Spinal cord (tissue), 9 donors: ENCODE measurements at regions not wholly inside any gene's neighbourhood (a gene's known extent, or its start where the extent isn't known, plus 50 kb on each side); places are given as distances from the start of the nearest gene placed in this dataset.

ENCODE experiments used
- DNase-seq, 6 donors: peaks; one replicate each; pipeline versions ENCODE4 v3.0.0 to v3.0.0-alpha.2; 2013 to 2015; ENCODE audit warnings: low spot score in 6 of 6, low read depth in 4 of 6
- H3K27ac ChIP-seq: one replicate; pipeline ENCODE4 v1.5.1; 2013; ENCODE audit warnings: low read depth, low read length, control low read depth
- H3K27me3 ChIP-seq: one replicate; pipeline ENCODE4 v1.6.1; 2013; ENCODE audit warnings: low read length; ENCODE audit not compliant: control insufficient read depth, insufficient read depth
- H3K36me3 ChIP-seq: one replicate; pipeline ENCODE4 v1.6.1; 2013; ENCODE audit warnings: low read length; ENCODE audit not compliant: control insufficient read depth, insufficient read depth
- H3K4me1 ChIP-seq: one replicate; pipeline ENCODE4 v1.6.1; 2013; ENCODE audit warnings: low read length; ENCODE audit not compliant: control insufficient read depth, insufficient read depth
- H3K4me3 ChIP-seq: one replicate; pipeline ENCODE4 v1.5.1; 2013; ENCODE audit warnings: low read depth, low read length, control low read depth
- H3K9me3 ChIP-seq: one replicate; pipeline ENCODE4 v1.6.1; 2013; ENCODE audit warnings: low read length; ENCODE audit not compliant: control insufficient read depth, insufficient read depth
- WGBS: methylation state at CpG from one replicate; pipeline ENCODE4 v1.1.5; 2013; ENCODE audit warnings: missing lambda C conversion rate; ENCODE audit not compliant: insufficient coverage; 5-methylcytosine and 5-hydroxymethylcytosine counted together
- donor health status: healthy.

DNA sequence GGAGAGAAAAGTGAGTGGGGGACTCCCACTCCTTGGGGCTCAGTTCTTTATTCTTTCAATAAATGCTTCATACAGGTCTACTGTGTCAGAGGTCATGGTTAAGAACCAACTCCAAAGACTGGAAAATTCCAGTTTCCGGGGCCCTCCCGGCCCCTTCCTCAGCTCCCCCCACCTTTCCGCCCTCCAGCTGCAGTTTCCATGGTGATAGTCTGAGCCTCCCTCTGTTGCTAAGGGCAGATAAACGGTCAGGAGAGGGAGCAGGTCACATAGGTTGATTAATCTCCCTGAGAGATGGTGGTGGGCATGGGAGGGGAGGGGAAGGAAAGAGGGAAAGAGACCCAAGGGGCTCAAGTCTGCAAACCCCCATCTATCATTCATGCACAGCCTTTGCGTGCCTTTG is 131.5 kb upstream of the USP29 start:
- no peak overlapping the region for H3K4me3 ChIP-seq
- no peaks in the 10 kb centered on the region for H3K9me3 ChIP-seq
- H3K4me1 ChIP-seq, result peaks cover 26% of the 10 kb centered on the region
- peak overlapping the region; percentile 15 for H3K27ac ChIP-seq
- peak in 1 of 6 donors; percentile 90 for DNase-seq
- WGBS, result 0% methylated on average over 1 of the region's 5 CpGs
- H3K27me3 ChIP-seq, result no peaks in the 10 kb centered on the region
- no peaks in the 10 kb centered on the region for H3K36me3 ChIP-seq

DNA sequence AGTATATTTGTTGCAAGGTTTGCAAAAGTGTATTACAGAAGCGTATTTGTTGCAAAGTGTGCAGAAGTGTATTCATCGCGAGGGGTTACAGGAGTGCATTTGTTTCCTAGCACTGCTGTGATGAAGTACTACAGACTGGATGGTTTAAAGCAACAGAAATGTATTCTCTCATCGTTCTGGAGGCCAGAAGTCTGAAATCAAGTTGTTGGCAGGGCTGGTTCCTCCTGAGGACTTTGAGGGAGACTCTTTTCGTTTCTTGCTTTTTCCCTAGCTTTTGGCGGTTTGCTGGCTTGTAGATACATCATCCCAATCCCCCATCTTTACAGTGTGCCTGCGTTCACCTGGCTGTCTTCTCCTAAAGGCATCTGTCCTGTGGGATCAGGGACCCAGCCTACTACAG is 127.9 kb upstream of the USP29 start:
- Histone ChIP-seq H3K36me3 (no peaks in the 10 kb centered on the region), H3K27me3 (no peaks in the 10 kb centered on the region), H3K27ac (no peak overlapping the region), H3K4me3 (no peak overlapping the region), H3K9me3 (no peaks in the 10 kb centered on the region), H3K4me1 (peaks cover 21% of the 10 kb centered on the region)
- no peak for DNase-seq
- 71% methylated on average over 4 of the region's 7 CpGs for WGBS

DNA sequence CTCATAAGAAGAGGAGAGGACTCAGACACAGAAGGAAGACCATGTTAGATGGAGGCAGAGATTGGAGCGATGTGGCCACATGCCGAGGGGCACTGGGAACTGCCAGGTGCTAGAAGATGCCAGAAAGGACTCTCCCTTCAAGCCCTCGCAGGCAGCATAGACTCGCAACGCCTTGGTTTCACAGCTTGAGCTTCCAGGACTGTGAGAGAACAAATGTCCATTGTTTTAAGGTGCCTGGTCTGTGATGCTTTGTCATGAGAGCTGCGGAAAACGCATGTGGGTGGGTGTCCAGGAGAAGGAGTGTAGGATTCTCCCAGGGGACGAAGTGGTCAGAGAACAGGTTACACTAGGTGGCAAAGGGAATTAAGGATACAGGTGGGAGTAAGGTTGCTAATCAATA is 125.9 kb upstream of the USP29 start:
- 66% methylated on average over 7 of the region's 8 CpGs for WGBS

DNA sequence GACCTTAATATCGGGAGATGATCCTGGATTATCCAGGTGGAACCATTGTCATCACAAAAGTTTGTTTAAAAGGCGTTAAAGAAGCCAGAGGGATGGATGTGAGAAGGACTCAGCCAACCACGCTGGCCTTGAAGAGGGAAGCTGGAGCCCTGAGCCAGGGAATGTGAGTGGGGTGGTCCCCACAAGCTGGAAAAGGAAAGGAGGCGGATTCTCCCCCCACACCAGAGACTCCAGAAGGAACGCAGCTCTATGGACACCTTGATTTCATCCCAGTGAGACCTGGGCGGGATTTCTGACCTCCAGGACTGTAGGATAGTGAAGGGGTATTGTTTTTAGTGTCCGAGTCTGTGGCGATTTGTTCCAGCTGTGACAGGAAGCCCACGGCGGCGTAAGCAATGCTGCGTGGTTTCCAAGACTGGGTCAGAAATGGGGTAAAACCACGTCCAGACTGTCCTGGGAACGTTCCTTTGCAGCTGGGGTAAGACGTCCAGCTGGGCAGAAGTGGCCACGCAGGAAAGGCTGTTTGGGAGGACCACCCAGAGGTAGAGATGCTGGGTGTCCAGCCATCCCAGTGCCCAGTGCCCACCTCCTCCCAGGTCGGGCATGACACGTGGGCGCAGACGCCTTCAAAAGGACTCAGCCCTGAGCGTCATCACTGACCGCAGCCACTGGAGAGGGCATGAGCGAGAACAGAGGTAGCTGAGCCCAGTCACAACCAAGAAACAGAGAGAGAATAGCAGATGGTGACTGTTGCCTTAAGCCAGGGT is 125.4 kb upstream of the USP29 start:
- Histone ChIP-seq H3K36me3 (no peaks in the 10 kb centered on the region), H3K9me3 (no peaks in the 10 kb centered on the region), H3K4me3 (no peak overlapping the region), H3K4me1 (peaks cover 3% of the 10 kb centered on the region), H3K27ac (no peak overlapping the region), H3K27me3 (no peaks in the 10 kb centered on the region)
- 86% methylated on average over 19 of the region's 23 CpGs for WGBS
- no peak for DNase-seq

More for the DNA sequence above, 125.9 kb upstream of the USP29 start:
- H3K27me3 ChIP-seq, result no peaks in the 10 kb centered on the region
- no peaks in the 10 kb centered on the region for H3K9me3 ChIP-seq
- H3K36me3 ChIP-seq, result no peaks in the 10 kb centered on the region
- no peak for DNase-seq
- H3K4me3 ChIP-seq, result no peak overlapping the region
- H3K4me1 ChIP-seq, result peaks cover 3% of the 10 kb centered on the region
- H3K27ac ChIP-seq, result no peak overlapping the region

DNA sequence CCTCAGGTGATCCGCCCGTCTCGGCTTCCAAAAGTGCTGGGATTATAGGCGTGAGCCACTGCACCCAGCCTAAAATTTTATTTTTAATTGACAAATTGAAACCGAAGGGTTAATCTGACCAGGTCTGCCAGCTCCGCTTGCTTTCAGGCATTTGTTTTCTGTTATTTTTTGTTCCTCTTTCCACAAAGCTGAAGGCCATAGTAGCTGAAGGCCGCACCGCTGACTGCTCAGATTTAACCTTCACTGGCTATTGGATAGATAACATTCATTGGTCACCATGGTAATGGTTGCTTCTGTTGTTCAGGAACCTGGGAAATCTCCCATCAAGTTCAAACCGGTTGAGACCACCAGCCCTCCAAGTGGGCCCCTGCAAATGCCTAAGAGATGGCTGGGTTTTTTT is 124.5 kb upstream of the USP29 start:
- peak in 2 of 6 donors; percentile 60 to 83 for DNase-seq
- Histone ChIP-seq H3K27ac (no peak overlapping the region), H3K36me3 (no peaks in the 10 kb centered on the region), H3K9me3 (no peaks in the 10 kb centered on the region), H3K27me3 (no peaks in the 10 kb centered on the region), H3K4me1 (peaks cover 3% of the 10 kb centered on the region), H3K4me3 (no peak overlapping the region)
- 61% methylated on average over 7 of the region's 9 CpGs for WGBS

DNA sequence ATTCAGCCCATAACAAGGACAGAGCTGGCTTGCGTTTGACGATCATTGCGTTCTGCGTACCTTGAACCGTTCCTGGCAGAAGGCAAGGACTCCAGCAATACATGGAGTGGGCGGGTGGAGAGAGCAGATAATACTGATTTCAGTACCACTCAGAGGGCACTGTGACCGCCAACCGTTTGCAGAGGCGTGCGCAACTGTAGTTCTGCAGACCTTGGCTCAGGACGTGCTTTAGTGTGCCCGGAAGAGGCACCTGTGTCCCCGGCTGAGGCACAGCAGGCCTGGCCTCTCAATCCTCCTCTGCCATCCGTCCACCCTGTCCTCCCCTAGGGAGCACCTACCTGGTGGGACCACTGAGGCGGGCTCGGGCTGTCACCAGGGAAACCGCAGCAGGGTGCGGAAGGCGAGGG is 117.6 kb upstream of the USP29 start:
- DNase-seq, result no peak
- Histone ChIP-seq H3K4me3 (no peak overlapping the region), H3K36me3 (no peaks in the 10 kb centered on the region), H3K27ac (no peak overlapping the region), H3K4me1 (peaks cover 4% of the 10 kb centered on the region), H3K9me3 (no peaks in the 10 kb centered on the region), H3K27me3 (no peaks in the 10 kb centered on the region)
- 96% methylated on average over 16 of the region's 19 CpGs for WGBS

DNA sequence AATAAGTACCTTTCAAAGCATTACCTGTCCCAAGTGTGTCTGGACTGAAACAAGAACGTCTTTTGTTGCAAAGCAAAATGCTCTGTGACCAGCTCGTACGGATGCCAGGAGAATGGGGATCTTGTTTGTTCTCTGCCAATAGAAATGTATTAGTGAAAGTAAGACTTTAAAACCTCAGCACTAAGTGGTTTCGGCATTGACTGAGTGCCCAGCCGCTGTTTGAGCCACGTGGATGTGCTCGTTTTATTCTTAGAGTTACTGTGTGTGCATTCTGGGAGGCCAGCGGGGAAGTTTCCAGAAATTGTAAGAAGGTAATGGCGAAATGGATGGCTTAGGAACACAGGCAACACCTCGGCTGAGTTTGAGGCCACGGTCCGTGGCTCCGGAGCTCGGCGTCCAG is 117.1 kb upstream of the USP29 start:
- H3K36me3 ChIP-seq, result no peaks in the 10 kb centered on the region
- no peak overlapping the region for H3K4me3 ChIP-seq
- H3K27me3 ChIP-seq, result no peaks in the 10 kb centered on the region
- no peaks in the 10 kb centered on the region for H3K9me3 ChIP-seq
- H3K27ac ChIP-seq, result no peak overlapping the region
- WGBS, result 62% methylated on average over 13 of the region's 15 CpGs
- H3K4me1 ChIP-seq, result peaks cover 4% of the 10 kb centered on the region
- DNase-seq, result no peak

DNA sequence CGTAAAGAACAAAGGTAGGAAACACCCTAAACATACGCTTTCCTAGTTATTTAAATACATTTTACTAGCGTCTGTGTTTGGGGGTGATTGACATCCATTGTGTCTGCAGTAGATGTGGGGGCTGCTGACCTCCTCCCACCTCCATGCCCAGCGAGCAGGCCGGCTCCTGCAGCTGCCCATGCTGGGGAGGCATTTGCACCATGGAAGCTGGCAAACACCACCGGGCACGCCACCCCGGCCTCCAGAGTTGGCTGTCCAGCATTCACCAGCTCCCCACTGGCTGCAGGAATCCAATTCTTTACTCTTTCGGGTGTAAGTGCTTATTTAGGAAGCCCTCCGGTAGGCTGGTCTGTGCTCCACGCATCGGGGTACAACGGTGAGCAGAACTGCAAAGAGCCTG is 115.4 kb upstream of the USP29 start:
- Histone ChIP-seq H3K36me3 (no peaks in the 10 kb centered on the region), H3K4me3 (no peak overlapping the region), H3K27ac (no peak overlapping the region), H3K4me1 (peaks cover 4% of the 10 kb centered on the region), H3K9me3 (no peaks in the 10 kb centered on the region), H3K27me3 (no peaks in the 10 kb centered on the region)
- 92% methylated on average over 5 of the region's 13 CpGs for WGBS
- no peak for DNase-seq

DNA sequence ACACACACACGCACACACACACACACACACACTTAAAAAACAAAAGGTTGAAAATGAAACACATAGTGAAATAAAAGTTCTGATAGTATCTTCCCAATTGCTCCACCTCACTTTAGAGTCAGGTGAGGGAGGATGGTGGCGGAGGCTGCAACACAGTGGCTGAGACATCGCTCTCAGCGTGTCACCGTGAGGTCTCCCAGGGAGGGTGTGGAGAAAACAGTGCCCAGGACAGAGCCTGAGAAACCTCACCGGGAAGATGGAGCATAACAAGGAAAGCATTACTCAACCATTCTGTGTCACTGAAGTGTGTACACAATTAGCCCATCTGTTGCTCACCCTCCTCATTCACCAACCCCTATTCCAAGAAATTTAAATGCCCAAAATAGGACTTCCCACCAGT is 111.4 kb upstream of the USP29 start:
- WGBS, result no CpG with 5 or more reads among the region's 6 CpGs
- no peak for DNase-seq
- no peaks in the 10 kb centered on the region for H3K9me3 ChIP-seq

DNA sequence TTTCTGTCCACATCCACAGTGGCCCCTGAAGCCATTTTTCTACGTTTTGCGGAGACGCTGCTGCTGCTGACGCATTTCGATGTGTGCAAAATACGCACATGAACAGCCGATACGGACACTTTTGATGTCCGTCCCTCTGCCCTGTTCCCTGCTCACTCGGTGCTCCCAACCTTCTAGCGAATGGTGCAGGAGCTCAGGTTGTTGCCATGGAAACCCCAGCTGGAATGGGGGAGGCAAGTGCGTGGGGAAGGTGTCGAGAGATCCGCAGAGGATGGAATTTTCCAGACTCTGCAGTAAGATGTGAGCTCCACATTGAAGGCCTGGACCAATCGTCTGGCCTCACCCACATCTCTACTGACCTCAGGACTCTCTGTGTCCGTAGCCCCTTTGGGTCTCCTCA is 109.2 kb upstream of the USP29 start:
- Histone ChIP-seq H3K27me3 (no peaks in the 10 kb centered on the region), H3K36me3 (no peaks in the 10 kb centered on the region), H3K9me3 (no peaks in the 10 kb centered on the region), H3K27ac (no peak overlapping the region), H3K4me3 (no peak overlapping the region), H3K4me1 (no peaks in the 10 kb centered on the region)
- WGBS, result 44% methylated on average over 15 of the region's 16 CpGs
- DNase-seq, result peak in 2 of 6 donors; percentile 53 to 95

More for the DNA sequence above, 111.4 kb upstream of the USP29 start:
- Histone ChIP-seq H3K4me3 (no peak overlapping the region), H3K36me3 (no peaks in the 10 kb centered on the region), H3K27me3 (no peaks in the 10 kb centered on the region), H3K4me1 (no peaks in the 10 kb centered on the region), H3K27ac (no peak overlapping the region)
